ENCODE measurements at regions not wholly inside any gene's neighbourhood (a gene's known extent, or its start where the extent isn't known, plus 50 kb on each side); places are given as distances from the start of the nearest gene placed in this dataset.

DNA sequence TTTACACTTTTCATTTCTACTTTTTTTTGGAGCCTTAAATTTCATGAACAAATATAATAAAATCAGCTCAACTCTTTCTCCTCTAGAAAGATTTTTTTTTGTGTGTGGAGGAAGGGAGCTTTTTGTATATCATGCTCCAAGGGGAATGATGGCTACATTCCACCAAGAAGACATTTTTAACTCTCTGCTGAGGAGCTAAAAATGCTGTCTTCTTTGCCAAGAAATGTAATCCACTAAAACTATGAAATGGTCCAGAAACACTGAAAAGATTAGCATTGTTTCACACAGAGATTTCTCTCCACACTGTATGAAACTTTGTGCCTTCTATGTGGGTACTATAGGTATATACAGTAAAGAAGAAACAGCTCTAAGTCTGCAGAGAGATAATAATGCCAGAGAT lies 74.1 kb upstream of the ANK3 start:
- DNase-seq = no peak

- DNase-seq = peak in 1 of 2 donors; percentile 12
Measured at GRCh38 chr10:60461688-60462087, 72.0 kb upstream of the ANK3 start.

DNA sequence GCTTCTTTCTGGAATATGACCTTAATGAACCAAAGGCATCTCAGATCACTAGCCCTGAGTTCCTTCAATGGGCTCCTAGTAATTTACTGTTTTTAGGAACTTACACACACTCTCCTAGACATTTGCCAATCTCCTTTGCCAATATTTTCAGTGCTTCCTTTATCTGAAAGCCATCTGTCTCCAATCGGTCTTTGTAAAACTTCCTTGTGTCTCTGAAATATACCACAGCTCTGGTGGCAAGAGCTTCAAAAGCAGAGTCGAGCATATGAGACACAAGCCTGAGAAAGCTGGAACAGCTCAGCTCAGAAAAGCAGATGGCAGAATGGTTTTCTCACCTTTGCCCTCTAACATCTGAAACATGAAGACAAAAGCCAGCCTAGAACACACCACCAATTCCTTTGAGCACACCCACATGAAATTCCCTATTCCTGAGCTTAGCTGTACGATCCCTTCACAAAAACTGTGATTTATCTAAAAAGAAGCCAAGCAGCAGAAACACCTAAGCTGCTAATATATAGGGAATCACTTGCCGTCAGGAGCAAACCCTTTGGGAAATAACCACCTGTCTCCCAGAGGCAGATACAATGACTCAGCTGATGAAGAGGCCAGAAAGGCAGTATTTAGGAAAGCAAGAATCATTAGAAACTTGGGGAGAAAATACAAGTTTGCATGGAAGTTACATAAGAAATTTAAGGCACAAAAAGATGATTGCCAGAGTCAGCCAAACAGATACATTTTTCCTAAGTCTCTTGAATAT lies 70.2 kb upstream of the ANK3 start:
- DNase-seq = no peak

DNA sequence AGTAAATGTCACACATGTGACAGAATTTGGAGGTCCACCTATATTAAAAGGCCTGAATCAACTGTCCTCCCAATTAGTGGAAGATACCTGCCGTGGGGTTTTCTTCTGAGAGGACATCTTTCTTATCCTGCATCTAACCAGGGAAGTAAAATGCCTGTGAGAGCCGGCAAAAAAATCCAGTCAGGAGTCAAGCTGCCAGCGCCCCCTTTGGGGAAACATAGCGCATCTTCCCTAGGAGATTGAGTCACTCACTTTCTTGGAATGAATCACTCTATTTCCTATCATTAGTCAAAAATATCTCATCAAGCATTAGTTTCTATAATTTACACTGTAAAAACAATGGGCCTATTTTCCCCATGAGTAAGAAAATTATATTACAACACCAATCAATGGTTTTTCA lies 66.4 kb upstream of the ANK3 start:
- no peak for DNase-seq

DNA sequence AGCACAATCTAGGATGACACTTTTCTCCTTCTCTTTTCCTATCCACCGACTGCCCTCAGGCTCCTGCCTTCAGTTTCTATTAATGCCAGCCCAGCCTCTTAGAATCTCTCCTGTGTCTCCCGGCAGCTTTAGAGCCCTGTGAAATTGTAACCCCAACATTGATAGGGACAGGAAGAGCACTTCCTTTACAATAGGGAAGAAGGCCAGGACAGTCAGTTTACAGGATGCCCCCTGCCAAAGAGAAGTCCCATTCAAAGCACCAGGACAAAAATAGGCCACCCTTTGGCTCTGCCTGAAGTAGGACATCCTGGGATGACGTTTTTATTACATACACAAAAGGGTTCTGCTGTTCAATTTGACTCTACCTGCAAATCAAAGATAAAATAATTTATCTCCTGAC lies 64.7 kb upstream of the ANK3 start:
- DNase-seq = no peak

- DNase-seq = no peak
Measured at GRCh38 chr10:60453036-60453435, 63.4 kb upstream of the ANK3 start.

DNA sequence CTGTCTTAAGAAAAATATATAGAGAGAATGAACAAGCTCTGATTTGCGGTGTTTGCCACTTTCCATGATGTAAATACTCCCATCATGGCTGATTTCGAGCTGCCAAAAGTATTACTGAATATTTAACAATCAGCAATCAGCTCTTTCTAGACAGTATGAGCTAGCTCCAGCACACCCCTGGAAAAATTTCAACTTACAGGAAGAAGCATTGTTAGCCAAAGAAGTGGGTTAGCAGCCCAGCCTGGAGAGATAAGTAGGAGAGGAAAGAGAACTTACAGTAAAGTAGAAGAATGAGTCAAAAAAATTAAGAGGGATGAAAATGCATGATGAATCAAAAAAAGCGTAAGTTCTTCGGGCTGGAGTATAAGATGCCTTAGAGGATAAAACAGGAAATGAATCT lies 60.6 kb upstream of the ANK3 start:
- no peak for DNase-seq

- no peak for DNase-seq
Measured at GRCh38 chr10:60448246-60448645, 58.6 kb upstream of the ANK3 start.

- peak in 1 of 2 donors; percentile 5 for DNase-seq
Measured at GRCh38 chr10:60446851-60447250, 57.2 kb upstream of the ANK3 start.

- DNase-seq = no peak
Measured at GRCh38 chr10:60446070-60446833, 56.6 kb upstream of the ANK3 start.

GRCh38 chr10:60444494-60445064 lies 54.9 kb upstream of the ANK3 start:
- peak in 1 of 2 donors; percentile 14 for DNase-seq

- no peak for DNase-seq
Measured at GRCh38 chr10:60443346-60443745, 53.7 kb upstream of the ANK3 start.

DNA sequence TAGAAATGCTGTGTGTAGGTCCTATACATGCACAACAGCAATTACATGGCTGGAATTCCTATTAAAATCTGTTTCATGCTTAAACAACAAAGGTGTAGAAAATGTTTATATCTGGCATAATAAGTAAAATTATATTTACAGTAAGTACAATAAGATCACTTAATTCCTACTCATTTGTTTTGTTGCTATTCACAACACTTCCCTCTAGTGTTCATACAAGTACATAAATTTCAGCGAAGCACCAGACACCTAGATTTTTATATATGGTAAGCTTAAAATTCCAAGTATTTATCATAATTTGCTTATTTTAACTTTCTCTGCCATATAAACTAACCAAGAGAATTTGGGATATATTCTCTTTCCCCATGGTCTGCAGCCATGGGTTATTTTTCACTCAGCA lies 51.8 kb upstream of the ANK3 start:
- DNase-seq = no peak

- DNase-seq = no peak
Measured at GRCh38 chr10:60439641-60440040, 50.0 kb upstream of the ANK3 start.
